PC-3 (cell line): ENCODE measurements at regions not wholly inside any gene's neighbourhood (a gene's known extent, or its start where the extent isn't known, plus 50 kb on each side); places are given as distances from the start of the nearest gene placed in this dataset.

Experiments used
- CTCF ChIP-seq: fragments of 300-600 bp; sonication (generic); conservative IDR thresholded peaks from 2 replicates; pipeline ENCODE4 v1.5.1; 2017; ENCODE audit warnings: antibody characterized with exemption, low read depth, mild to moderate bottlenecking, low read length
- EZH2 ChIP-seq: fragments of 300-600 bp; sonication (generic); IDR thresholded peaks from one replicate; pipeline ENCODE4 v1.6.1; 2017; ENCODE audit warnings: antibody characterized with exemption, mild to moderate bottlenecking, low read length; ENCODE audit not compliant: unreplicated experiment

GRCh38 chr2:138112536-138112935 lies 148.3 kb downstream of the HNMT start:
- TF ChIP-seq CTCF (no peak), EZH2 (no peak)
